ENCODE measurements at regions not wholly inside any gene's neighbourhood (a gene's known extent, or its start where the extent isn't known, plus 50 kb on each side); places are given as distances from the start of the nearest gene placed in this dataset.

DNA sequence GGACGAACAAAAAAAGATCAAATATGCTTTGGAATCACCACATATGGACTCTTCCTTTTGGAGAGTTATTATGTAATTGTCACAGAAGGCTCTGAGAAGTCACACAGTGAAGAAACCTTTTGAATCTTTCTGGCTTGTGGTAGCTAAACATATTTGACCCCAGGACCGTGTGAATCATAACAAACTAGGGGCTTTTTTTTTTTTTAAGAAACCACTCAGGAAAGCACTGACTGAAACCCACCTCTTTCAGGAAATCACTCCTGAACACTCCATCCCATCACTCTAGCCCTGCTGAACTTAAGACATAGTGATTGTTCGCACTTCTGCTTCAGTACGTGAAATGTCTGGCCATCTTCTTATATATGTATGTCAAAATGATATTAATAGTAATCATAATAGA is 495.9 kb upstream of the ARID1B start:
- Histone ChIP-seq H3K27ac (replicated peaks) (no peak overlapping the region), H3K27me3 (ENCODE audit: insufficient read depth, poor library complexity, severe bottlenecking) (no peaks in the 10 kb centered on the region), H3K4me3 (replicated peaks; ENCODE audit: insufficient read depth, low read length) (no peak overlapping the region)
- DNase-seq (ENCODE audit: low read depth in 1 of 2, low spot score in 1 of 2): no peak
- TF ChIP-seq, protein P1, sequence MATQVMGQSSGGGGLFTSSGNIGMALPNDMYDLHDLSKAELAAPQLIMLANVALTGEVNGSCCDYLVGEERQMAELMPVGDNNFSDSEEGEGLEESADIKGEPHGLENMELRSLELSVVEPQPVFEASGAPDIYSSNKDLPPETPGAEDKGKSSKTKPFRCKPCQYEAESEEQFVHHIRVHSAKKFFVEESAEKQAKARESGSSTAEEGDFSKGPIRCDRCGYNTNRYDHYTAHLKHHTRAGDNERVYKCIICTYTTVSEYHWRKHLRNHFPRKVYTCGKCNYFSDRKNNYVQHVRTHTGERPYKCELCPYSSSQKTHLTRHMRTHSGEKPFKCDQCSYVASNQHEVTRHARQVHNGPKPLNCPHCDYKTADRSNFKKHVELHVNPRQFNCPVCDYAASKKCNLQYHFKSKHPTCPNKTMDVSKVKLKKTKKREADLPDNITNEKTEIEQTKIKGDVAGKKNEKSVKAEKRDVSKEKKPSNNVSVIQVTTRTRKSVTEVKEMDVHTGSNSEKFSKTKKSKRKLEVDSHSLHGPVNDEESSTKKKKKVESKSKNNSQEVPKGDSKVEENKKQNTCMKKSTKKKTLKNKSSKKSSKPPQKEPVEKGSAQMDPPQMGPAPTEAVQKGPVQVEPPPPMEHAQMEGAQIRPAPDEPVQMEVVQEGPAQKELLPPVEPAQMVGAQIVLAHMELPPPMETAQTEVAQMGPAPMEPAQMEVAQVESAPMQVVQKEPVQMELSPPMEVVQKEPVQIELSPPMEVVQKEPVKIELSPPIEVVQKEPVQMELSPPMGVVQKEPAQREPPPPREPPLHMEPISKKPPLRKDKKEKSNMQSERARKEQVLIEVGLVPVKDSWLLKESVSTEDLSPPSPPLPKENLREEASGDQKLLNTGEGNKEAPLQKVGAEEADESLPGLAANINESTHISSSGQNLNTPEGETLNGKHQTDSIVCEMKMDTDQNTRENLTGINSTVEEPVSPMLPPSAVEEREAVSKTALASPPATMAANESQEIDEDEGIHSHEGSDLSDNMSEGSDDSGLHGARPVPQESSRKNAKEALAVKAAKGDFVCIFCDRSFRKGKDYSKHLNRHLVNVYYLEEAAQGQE (IDR thresholded peaks at IDR 0.05; ENCODE audit: insufficient replicate concordance, low read depth): no peak

DNA sequence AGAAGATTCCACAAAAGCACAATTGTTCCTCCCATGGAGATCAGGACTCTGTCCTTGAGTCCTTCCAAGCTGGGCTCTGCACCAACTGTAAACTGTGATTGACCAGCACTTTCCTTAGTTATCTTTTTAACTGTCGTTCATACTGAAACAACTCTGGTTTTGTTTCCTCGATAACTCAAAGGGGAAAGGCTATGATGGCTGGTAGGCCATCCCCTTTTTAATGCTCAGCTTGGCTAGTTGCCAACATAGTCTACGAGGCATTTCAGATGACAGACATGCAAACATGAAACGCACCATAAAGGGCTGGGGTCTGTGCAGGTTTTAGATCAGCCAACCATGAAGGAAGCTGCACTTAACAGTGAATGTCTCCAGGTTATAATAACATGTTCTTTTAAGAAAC is 497.1 kb upstream of the ARID1B start:
- H3K27me3 ChIP-seq (ENCODE audit: insufficient read depth, poor library complexity, severe bottlenecking): no peaks in the 10 kb centered on the region
- DNase-seq (ENCODE audit: low read depth in 1 of 2, low spot score in 1 of 2): no peak
- H3K4me3 ChIP-seq (replicated peaks; ENCODE audit: insufficient read depth, low read length): no peak overlapping the region
- no peak overlapping the region for H3K27ac ChIP-seq (replicated peaks)
- no peak for TF ChIP-seq GABPA (IDR thresholded peaks at IDR 0.05; ENCODE audit: low read depth)
- no peak for TF ChIP-seq SPI1 (IDR thresholded peaks at IDR 0.05; ENCODE audit: borderline replicate concordance, low read depth)
- no peak for TF ChIP-seq POLR2AphosphoS5 (IDR thresholded peaks at IDR 0.05; ENCODE audit: low read depth)

DNA sequence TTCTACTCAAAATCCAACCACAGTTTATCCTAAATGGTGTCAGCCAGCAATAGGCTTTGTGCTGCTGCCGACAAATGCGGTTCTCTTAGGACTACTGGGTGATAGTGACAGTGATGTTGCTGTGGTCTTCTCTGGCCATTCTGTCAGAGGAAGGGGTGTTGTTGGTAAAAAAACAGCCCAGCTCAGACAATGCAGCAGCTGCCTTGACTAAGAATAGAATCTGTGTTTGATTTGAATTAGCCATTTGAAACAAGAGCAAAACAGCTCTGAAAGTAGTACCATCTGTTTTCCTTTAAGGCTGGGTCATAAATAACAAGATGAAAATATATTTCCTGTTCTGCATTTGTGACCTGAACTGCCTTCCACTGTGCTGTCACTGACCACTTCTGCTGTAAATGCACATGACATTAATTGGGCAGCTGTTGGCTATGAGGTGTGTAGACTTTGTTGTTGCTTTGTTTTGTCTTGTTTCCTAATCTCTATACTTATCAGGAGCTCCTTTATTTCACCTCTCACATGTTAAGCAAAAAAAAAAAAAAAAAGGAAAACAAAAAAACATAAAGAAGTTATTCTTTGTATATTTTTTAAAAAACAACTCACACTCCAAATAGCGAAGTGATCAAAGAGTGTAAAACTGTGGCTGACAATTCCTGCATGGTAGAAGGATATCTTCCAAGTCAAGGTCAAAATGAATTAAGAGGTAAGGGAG is 497.8 kb upstream of the ARID1B start:
- DNase-seq (ENCODE audit: low read depth in 1 of 2, low spot score in 1 of 2): no peak
- no peak overlapping the region for H3K4me3 ChIP-seq (replicated peaks; ENCODE audit: insufficient read depth, low read length)
- H3K27me3 ChIP-seq (ENCODE audit: insufficient read depth, poor library complexity, severe bottlenecking): no peaks in the 10 kb centered on the region
- TF ChIP-seq, protein P1 (IDR thresholded peaks at IDR 0.05; ENCODE audit: insufficient replicate concordance, low read depth): no peak
- TF ChIP-seq GABPA (IDR thresholded peaks at IDR 0.05; ENCODE audit: low read depth): no peak
- TF ChIP-seq, protein P2, sequence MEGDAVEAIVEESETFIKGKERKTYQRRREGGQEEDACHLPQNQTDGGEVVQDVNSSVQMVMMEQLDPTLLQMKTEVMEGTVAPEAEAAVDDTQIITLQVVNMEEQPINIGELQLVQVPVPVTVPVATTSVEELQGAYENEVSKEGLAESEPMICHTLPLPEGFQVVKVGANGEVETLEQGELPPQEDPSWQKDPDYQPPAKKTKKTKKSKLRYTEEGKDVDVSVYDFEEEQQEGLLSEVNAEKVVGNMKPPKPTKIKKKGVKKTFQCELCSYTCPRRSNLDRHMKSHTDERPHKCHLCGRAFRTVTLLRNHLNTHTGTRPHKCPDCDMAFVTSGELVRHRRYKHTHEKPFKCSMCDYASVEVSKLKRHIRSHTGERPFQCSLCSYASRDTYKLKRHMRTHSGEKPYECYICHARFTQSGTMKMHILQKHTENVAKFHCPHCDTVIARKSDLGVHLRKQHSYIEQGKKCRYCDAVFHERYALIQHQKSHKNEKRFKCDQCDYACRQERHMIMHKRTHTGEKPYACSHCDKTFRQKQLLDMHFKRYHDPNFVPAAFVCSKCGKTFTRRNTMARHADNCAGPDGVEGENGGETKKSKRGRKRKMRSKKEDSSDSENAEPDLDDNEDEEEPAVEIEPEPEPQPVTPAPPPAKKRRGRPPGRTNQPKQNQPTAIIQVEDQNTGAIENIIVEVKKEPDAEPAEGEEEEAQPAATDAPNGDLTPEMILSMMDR (IDR thresholded peaks at IDR 0.05; ENCODE audit: insufficient read depth, low read length): no peak
- H3K27ac ChIP-seq (replicated peaks): no peak overlapping the region

DNA sequence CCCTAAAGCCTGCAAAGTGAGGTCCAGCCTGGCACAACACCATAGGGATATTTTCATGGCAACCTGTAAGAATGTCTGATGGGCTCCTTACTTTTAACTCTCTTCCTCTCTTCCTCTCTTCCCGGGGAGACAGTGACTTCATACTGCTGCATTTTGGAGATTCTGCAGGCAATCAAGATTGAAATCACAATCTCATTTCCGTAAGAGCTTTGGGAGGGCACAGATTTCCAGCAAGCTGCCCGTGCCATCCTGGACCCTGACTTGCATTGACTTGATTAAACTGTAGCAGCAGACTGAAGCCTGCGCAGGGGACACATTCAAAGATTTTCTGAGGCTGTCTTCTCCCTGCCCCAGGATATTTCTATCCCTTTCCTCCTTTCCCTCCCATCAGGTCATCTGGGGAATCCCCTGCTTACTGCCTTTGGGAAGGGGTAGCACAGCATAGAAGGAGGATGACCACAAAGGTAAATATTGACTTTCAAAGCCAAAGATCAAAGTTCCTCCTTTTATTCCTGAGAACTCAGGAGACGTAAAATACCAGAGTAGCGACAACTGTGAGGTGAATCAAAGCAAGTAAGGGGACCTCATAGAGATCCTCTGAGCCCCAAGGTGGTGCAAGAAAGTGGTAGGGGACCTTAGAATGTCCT is 504.0 kb upstream of the ARID1B start:
- H3K27me3 ChIP-seq (ENCODE audit: insufficient read depth, poor library complexity, severe bottlenecking): no peaks in the 10 kb centered on the region
- no peak for DNase-seq (ENCODE audit: low read depth in 1 of 2, low spot score in 1 of 2)
- no peak overlapping the region for H3K27ac ChIP-seq (replicated peaks)

More for the DNA sequence above, 504.0 kb upstream of the ARID1B start:
- no peak overlapping the region for H3K4me3 ChIP-seq (replicated peaks; ENCODE audit: insufficient read depth, low read length)
- no peak for TF ChIP-seq SPI1 (IDR thresholded peaks at IDR 0.05; ENCODE audit: borderline replicate concordance, low read depth)
- TF ChIP-seq, protein P2 (IDR thresholded peaks at IDR 0.05; ENCODE audit: insufficient read depth, low read length): no peak
- TF ChIP-seq, protein P1 (IDR thresholded peaks at IDR 0.05; ENCODE audit: insufficient replicate concordance, low read depth): no peak
- no peak for TF ChIP-seq POLR2AphosphoS5 (IDR thresholded peaks at IDR 0.05; ENCODE audit: low read depth)
- no peak for TF ChIP-seq GABPA (IDR thresholded peaks at IDR 0.05; ENCODE audit: low read depth)
